Smooth muscle cell (in vitro differentiated cells): ENCODE measurements at regions not wholly inside any gene's neighbourhood (a gene's known extent, or its start where the extent isn't known, plus 50 kb on each side); places are given as distances from the start of the nearest gene placed in this dataset.

ENCODE experiments used
- DNase-seq: peaks from one replicate; lab custom pipeline; 2025; ENCODE audit not compliant: unreplicated experiment; lab: John Stamatoyannopoulos, UW
- H2AFZ ChIP-seq: fragments of 200-600 bp; sonication (generic); 2 replicates; pipeline ENCODE4 v1.6.0; 2016; ENCODE audit warnings: antibody characterized with exemption, low read depth, mild to moderate bottlenecking
- H3F3A ChIP-seq: fragments of 200-600 bp; sonication (generic); 2 replicates; pipeline ENCODE4 v1.6.0; 2017; ENCODE audit warnings: antibody characterized with exemption, low read depth
- H3K27ac ChIP-seq: fragments of 200-600 bp; sonication (generic); 2 replicates; pipeline ENCODE4 v1.5.1; 2016; ENCODE audit warnings: low read depth, mild to moderate bottlenecking
- H3K27me3 ChIP-seq: fragments of 200-600 bp; sonication (generic); 2 replicates; pipeline ENCODE4 v1.6.1; 2016; ENCODE audit warnings: low read depth, mild to moderate bottlenecking
- H3K36me3 ChIP-seq: fragments of 200-600 bp; sonication (generic); 2 replicates; pipeline ENCODE4 v1.5.1; 2016; ENCODE audit warnings: low read depth
- H3K4me1 ChIP-seq: fragments of 200-600 bp; sonication (generic); 2 replicates; pipeline ENCODE4 v1.5.1; 2016; ENCODE audit warnings: low read depth
- H3K4me2 ChIP-seq: fragments of 200-600 bp; sonication (generic); 2 replicates; pipeline ENCODE4 v1.6.0; 2016; ENCODE audit warnings: mild to moderate bottlenecking
- H3K4me3 ChIP-seq: fragments of 200-600 bp; sonication (generic); 2 replicates; pipeline ENCODE4 v1.5.1; 2016; ENCODE audit warnings: mild to moderate bottlenecking
- H3K79me2 ChIP-seq: fragments of 200-600 bp; sonication (generic); 2 replicates; pipeline ENCODE4 v1.6.0; 2016; ENCODE audit warnings: low read depth, mild to moderate bottlenecking
- H3K9ac ChIP-seq: fragments of 200-600 bp; sonication (generic); 2 replicates; pipeline ENCODE4 v1.6.0; 2016; ENCODE audit warnings: low read depth
- H3K9me3 ChIP-seq: fragments of 200-600 bp; sonication (generic); replicated peaks from 2 replicates; pipeline ENCODE4 v1.5.1; 2016; ENCODE audit warnings: low read depth
- H4K20me1 ChIP-seq: fragments of 200-600 bp; sonication (generic); 2 replicates; pipeline ENCODE4 v1.6.0; 2016; ENCODE audit warnings: low read depth
- CTCF ChIP-seq: fragments of 200-600 bp; sonication (generic); IDR thresholded peaks from 2 replicates; pipeline ENCODE4 v1.5.1; 2017; ENCODE audit warnings: borderline replicate concordance, mild to moderate bottlenecking, antibody characterized with exemption; ENCODE audit not compliant: insufficient read depth, poor library complexity, severe bottlenecking
- WGBS: methylation state at CpG from one replicate; pipeline ENCODE4 v1.1.7; 2016; ENCODE audit warnings: low lambda C conversion rate; 5-methylcytosine and 5-hydroxymethylcytosine counted together

DNA sequence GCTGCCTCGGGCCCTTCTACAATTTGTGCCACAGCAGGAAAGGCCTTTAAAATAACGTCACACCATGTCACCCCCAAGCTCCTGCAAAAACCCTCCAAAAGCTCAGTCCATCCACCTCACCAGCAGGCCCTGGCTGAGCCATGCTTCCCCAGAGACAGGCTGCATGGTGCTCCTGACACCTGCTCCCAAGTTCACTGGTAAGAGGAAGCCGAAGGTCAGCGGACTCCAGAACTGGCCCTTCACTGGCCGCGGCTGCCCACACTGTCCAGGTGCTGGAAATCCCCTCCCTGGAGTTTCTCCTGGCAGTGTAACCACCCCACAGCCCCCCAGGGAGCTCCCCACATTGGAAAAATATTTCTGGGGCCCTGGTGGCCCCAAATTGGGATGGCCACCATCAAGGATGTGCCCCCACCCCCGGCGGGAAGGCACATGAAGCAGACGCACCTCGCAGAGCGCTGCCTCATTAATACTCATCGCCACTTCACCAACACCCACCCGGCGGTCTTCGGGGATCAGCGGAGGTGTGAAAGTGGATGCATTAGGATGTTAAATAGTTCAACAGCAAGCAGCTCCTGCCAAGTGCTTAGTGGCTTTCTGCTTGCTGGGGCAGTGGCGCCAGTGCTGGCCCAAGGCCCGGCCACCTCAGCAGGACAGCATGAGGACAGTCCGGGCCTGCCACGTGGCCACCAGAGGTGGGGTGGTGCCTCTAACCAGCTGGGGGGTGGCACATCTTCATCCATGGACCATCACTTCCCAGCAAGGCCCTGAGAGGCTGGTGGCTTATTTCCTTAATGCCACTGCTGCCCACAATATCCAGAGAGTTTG, 146.1 kb upstream of the IQSEC1 start:
- no peaks in the 10 kb centered on the region for H3K36me3 ChIP-seq
- no peak for DNase-seq
- H3K4me2 ChIP-seq = no peak overlapping the region
- 92% methylated on average over 20 of the region's 20 CpGs for WGBS
- no peak overlapping the region for H2AFZ ChIP-seq
- no peaks in the 10 kb centered on the region for H3F3A ChIP-seq
- no peaks in the 10 kb centered on the region for H3K27me3 ChIP-seq
- no peak overlapping the region for H3K9ac ChIP-seq
- no peaks in the 10 kb centered on the region for H3K79me2 ChIP-seq
- no peaks in the 10 kb centered on the region for H3K4me1 ChIP-seq
- TF ChIP-seq CTCF = no peak
- H3K9me3 ChIP-seq = no peaks in the 10 kb centered on the region
- H4K20me1 ChIP-seq = peaks cover 17% of the 10 kb centered on the region
- H3K27ac ChIP-seq = peak overlapping the region; percentile 63
- no peak overlapping the region for H3K4me3 ChIP-seq

DNA sequence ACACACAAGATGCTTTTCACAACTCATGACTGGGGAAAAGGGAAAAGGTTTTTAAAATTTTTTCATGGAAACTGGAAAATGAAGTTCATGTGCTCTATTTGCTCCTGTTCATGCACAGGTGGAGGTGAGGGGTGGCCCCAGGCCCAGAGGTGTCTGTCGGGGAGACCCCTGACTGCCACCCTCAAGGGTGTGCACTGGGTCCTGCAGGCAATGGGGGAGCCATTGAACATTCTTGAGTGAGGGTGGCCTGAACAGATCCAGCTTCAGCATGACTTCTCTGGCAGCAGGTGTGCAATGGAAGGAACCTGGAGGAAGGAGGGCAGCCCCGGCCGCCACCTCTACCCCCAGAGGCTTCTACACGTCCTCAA, 145.3 kb upstream of the IQSEC1 start:
- no peaks in the 10 kb centered on the region for H3K36me3 ChIP-seq
- peak overlapping the region; percentile 63 for H3K27ac ChIP-seq
- no peaks in the 10 kb centered on the region for H3K4me1 ChIP-seq
- no peak overlapping the region for H3K4me3 ChIP-seq
- TF ChIP-seq CTCF = no peak
- no peak overlapping the region for H3K4me2 ChIP-seq
- peaks cover 17% of the 10 kb centered on the region for H4K20me1 ChIP-seq
- DNase-seq = no peak
- no peak overlapping the region for H3K9ac ChIP-seq
- H3K79me2 ChIP-seq = no peaks in the 10 kb centered on the region
- H3F3A ChIP-seq = no peaks in the 10 kb centered on the region
- no peaks in the 10 kb centered on the region for H3K27me3 ChIP-seq
- WGBS = 92% methylated on average over 4 of the region's 4 CpGs
- H3K9me3 ChIP-seq = no peaks in the 10 kb centered on the region
- H2AFZ ChIP-seq = no peak overlapping the region

- Histone ChIP-seq H3K4me2 (no peak overlapping the region), H3K4me1 (no peaks in the 10 kb centered on the region), H4K20me1 (peaks cover 17% of the 10 kb centered on the region), H2AFZ (no peak overlapping the region), H3K36me3 (no peaks in the 10 kb centered on the region), H3K79me2 (no peaks in the 10 kb centered on the region), H3F3A (no peaks in the 10 kb centered on the region), H3K27ac (peak overlapping the region; percentile 63), H3K9ac (no peak overlapping the region), H3K9me3 (no peaks in the 10 kb centered on the region), H3K27me3 (no peaks in the 10 kb centered on the region), H3K4me3 (no peak overlapping the region)
- WGBS = 61% methylated on average over 9 of the region's 9 CpGs
- DNase-seq = no peak
- no peak for TF ChIP-seq CTCF
Observed at GRCh38 chr3:13217736-13218540, 144.7 kb upstream of the IQSEC1 start.
